ENCODE measurements at regions not wholly inside any gene's neighbourhood (a gene's known extent, or its start where the extent isn't known, plus 50 kb on each side); places are given as distances from the start of the nearest gene placed in this dataset.
"Not testable (repeated sequence)": the region's sequence is repeated elsewhere in the genome, so short reads cannot be mapped to it uniquely, and the experiment has no call there.

GRCh38 chr2:16952805-16953204 is 287.2 kb upstream of the CYRIA start:
- no peak for DNase-seq

GRCh38 chr2:16952368-16952767 is 286.7 kb upstream of the CYRIA start:
- no peak for DNase-seq

GRCh38 chr2:16950436-16950835 is 284.8 kb upstream of the CYRIA start:
- no peak for DNase-seq

GRCh38 chr2:16948710-16949109 is 283.1 kb upstream of the CYRIA start:
- no peak for DNase-seq

- no peak for DNase-seq
These were observed 282.4 kb upstream of the CYRIA start for GRCh38 chr2:16948053-16948452.

GRCh38 chr2:16943279-16943958 is 277.8 kb upstream of the CYRIA start:
- no peak for DNase-seq

- DNase-seq = no peak
These were observed 274.6 kb upstream of the CYRIA start for GRCh38 chr2:16940214-16940613.

- DNase-seq = no peak
These were observed 274.1 kb upstream of the CYRIA start for GRCh38 chr2:16939771-16940170.

GRCh38 chr2:16933355-16933754 is 267.7 kb upstream of the CYRIA start:
- no peak for DNase-seq

- DNase-seq = no peak
These were observed 267.2 kb upstream of the CYRIA start for GRCh38 chr2:16932826-16933225.

- DNase-seq = no peak
These were observed 265.8 kb upstream of the CYRIA start for GRCh38 chr2:16931441-16931840.

- DNase-seq = no peak
These were observed 261.8 kb upstream of the CYRIA start for GRCh38 chr2:16927398-16927797.

GRCh38 chr2:16925145-16925544 is 259.5 kb upstream of the CYRIA start:
- DNase-seq = no peak

GRCh38 chr2:16915341-16915755 is 249.7 kb upstream of the CYRIA start:
- not testable (repeated sequence) for DNase-seq

- DNase-seq = peak; percentile 72 to 84
These were observed 246.1 kb upstream of the CYRIA start for GRCh38 chr2:16911746-16912145.

GRCh38 chr2:16908656-16909055 is 243.0 kb upstream of the CYRIA start:
- DNase-seq = peak in 1 of 2 donors; percentile 4

GRCh38 chr2:16907645-16908282 is 242.1 kb upstream of the CYRIA start:
- no peak for DNase-seq

GRCh38 chr2:16905325-16905724 is 239.7 kb upstream of the CYRIA start:
- DNase-seq = not testable (repeated sequence)

GRCh38 chr2:16900405-16901025 is 234.9 kb upstream of the CYRIA start:
- DNase-seq = peak; percentile 51 to 54

- DNase-seq = no peak
These were observed 234.3 kb upstream of the CYRIA start for GRCh38 chr2:16899958-16900357.

- no peak for DNase-seq
These were observed 224.4 kb upstream of the CYRIA start for GRCh38 chr2:16890081-16890480.

GRCh38 chr2:16885027-16885426 is 219.4 kb upstream of the CYRIA start:
- DNase-seq = no peak

GRCh38 chr2:16882706-16883105 is 217.1 kb upstream of the CYRIA start:
- DNase-seq = no peak

- no peak for DNase-seq
These were observed 215.5 kb upstream of the CYRIA start for GRCh38 chr2:16881122-16881521.
